Stimulated activated CD8-positive, alpha-beta memory T cell treated with anti-CD3 and anti-CD28 coated beads, Interleukin-2, amount 100 ng/mL, for 48 hours (primary cell): ENCODE measurements at regions not wholly inside any gene's neighbourhood (a gene's known extent, or its start where the extent isn't known, plus 50 kb on each side); places are given as distances from the start of the nearest gene placed in this dataset.
"Not testable (repeated sequence)": the region's sequence is repeated elsewhere in the genome, so short reads cannot be mapped to it uniquely, and the experiment has no call there.

Experiments
- DNase-seq, 2 donors: peaks; one replicate each; pipeline ENCODE4 v3.0.0-alpha.2; 2020; ENCODE audit warnings: low read depth in 2 of 2

DNA sequence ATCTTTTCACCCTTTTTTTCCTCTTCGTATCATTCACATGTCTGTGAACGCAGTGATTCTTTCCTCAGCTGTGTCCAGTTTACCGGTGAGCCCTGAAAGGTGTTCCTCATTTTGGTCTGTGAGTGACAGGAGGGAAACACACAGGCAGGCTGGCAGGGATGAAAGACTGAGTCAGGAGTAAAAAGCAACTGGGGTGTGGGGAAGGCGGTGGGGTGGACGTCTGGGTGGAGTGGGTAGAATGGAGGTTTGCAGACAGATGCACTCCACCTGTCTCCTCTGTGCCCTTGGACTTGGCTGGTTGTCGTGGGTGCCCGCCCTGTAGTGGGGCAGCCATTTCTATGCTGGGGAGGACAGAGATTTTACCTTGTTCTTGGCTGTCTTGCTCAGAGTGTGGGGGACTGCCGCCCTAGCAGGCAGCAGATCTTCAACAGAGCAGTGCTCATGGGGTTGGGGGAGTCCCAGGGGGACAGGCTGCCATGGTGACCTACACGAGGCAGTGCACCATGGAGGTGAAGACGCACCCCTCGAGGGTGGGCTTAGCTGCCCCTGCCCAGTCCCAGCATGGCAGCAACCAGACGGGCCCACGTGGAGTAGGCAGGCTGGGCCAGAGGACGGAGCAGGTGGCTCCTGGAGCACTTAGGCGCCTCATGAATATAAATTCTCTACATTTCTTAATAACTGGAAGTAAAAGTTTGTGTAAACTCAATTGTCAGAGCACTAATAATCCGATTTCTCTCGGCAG is 603.7 kb downstream of the TBC1D22A start:
- no peak for DNase-seq

DNA sequence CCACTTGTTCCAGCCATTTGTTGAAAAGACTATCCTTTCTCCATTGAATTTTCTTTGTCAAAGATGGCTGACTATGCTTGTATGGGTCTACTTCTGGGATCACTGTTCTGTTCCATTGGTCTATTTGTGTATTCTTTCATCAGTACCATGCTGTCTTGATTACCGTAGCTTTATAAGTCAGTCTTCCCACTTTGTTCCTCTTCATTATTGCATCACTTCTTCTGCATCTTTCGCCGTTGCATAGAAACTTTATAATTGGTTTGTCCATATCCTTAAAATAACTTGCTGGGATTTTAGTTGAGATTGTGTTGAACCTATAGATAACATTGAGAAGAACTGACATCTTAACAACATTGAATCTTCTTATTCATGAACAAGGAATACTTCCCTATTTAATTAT is 598.8 kb downstream of the TBC1D22A start:
- no peak for DNase-seq

DNA sequence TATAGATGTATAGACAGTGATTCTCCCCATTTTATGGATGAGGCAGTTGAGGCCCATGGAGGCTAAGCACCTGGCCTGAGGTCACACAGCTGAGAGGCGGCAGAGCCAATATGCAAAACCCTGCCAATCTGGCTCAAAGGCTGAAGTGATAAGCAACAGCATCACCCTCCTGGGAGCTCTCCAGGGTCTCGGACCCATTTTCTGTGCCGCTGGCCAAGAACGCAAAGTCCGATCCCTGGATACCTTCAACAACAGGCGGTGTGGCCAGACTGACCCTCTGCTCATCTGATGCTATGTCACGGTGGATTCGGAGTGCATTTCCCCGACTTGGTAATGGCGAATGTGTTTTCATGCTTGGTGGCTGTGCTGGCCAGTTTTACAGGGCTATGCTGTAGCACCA is 595.0 kb downstream of the TBC1D22A start:
- no peak for DNase-seq

DNA sequence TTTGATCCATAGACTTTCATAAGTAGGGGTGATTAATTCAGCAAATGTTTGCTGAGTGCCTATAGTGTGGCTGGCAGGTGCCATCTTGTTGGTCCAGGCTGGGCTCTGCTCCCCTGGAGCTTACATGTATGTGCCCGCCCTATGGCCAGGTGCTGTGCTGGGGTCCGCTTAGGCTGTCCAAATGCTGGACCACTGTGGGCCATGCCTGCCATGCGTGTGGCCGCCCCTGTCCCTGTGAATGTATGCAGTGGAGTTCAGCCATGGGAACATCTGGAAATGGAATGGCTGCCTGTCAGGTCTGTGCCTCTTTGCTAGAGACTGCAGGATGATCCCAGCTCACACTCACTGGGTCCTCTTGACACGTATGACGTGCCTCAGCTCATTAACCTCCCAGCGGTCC is 594.6 kb downstream of the TBC1D22A start:
- DNase-seq = no peak

DNA sequence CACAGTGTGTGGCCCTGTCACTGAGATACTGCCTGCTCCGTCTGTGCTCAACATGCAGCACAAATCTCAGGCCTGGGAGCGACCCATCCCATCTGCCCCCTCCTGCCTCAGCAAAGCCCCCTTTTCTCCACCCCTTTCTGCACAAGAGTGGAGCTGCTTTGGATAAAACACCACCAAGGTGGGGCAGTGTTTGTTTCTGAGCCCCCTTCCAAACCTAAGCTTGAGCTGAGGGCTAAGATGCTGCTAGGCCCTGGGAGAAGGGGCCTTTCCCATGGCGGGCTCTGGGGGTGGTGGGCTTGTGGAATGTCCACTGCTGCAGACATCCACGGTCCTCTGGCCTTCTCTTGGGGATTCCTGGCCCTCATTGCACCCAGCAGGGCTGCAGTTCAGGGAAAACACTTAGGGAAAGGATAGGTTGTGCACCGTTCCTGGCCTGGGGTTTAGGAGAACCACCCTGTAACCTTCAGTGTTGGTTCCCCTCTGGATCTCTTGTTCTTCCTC is 594.1 kb downstream of the TBC1D22A start:
- DNase-seq = no peak

DNA sequence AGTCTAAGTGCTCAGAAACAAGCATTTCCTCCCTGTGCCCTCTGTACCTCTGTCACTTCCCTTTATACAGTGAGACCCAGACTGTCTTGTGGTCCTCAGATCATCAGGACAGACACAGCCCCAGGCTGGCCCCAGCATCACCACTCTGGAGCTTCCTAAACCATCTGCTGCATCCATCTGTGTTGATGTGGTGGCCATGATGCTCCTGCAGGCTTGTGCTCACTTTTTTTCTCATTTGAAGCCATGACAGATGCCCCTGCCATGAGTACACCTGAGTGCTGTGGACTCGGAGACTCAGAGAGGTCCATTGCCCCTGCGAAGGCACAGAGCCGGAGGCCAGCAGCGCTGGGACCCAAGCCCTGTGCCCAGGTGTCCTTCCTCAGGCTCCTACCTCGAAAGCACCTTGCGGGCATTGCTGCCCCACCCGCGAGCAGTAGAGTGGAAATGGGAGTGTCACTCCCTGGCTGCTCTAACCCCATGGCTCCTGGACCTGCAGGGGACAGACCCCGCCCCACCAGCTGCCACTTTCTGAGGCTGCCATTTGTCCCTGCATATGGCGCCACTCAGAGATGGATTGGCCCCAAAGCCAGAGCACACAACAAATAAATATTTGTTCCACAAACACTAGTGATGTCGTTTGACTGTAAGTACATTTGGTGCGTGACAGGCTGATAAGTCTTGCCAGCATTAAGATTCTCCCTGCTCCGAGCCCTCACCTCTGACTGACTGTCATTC is 593.5 kb downstream of the TBC1D22A start:
- DNase-seq = no peak

DNA sequence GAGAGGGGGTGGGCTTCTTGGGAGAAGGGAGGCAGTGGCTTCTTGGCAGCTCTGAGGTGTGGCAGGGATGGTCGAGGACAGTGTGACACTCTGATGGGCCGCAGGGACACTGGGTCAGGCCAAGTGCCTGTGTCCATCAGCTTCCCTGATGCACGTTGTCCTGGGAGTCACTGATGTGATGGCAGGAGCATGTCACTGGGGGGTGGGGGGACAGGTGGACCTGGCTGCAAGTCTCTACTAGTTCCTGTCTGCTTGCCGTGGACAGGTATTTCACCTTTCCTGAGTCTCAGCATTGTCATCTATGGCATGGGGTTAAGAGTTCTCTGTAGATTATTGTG is 592.9 kb downstream of the TBC1D22A start:
- DNase-seq = no peak

DNA sequence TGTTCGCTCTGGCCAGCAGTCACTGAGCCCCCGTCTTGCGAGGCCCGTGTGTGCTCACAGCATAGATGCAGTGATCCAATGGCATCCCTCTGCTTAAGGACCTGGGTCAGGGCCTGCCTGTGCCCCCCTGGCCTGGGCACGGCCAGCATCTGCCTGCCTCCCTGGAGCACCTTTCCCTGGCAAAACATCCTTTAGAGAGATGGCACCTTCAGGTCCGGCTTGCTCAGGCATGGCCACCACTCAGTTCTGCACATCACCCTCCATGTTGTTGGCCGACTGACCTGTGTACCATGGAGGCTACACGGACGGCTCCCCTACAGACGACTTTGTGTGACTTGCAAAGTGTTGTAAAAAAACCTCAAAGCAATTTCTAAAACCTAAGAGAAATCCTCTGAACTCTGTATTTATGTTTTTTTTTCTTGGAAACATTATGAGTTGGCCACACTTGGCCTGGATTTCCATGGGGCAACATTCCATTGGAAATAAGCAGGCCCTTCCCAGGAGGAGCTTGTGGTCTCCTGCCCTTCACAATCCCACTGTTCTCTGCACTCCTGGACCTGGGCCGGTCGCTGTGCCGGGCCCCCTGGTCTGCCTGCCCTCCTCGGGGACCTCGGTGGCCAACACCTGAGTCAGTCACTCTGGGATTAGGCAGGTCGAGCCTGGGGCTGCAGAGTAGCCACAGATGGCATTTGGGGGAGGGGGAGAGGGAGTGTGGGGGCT is 592.4 kb downstream of the TBC1D22A start:
- no peak for DNase-seq

DNA sequence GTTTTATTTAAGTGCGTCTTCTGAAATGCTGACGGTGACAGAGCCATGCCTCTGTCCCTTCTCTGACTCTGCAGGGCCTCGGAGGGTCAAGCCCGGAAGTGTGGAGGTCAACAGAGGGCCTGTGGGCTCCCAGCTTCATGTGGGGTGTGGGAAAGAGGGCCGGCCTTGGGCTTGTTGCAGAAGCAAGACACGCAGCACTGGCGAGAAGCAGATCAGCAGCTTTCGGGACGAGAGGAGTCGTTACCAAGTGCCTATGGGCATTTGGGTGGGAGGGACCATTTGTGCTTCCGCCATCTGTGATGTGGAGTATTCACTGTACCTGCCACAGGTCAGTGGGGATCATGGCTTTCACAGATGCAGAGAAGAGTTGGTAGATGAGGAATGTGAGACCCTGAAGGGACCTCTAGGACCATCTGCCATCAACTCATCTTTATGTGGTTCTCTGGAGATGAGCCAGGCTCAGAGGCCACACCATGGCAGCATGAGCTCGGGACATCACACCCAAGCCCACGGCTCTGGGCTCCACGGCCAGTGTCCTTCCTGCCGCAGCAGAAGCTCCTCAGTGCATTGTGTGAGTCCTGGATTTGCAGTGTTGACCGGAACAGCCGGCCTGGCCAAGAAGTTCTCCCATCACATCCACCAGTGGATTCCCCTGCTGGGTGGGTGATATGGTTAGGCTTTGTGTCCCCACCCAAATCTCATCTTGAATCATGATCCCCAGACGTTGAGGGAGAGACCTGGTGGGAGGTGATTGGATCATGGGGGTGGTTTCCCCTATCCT is 590.7 kb downstream of the TBC1D22A start:
- DNase-seq = no peak

DNA sequence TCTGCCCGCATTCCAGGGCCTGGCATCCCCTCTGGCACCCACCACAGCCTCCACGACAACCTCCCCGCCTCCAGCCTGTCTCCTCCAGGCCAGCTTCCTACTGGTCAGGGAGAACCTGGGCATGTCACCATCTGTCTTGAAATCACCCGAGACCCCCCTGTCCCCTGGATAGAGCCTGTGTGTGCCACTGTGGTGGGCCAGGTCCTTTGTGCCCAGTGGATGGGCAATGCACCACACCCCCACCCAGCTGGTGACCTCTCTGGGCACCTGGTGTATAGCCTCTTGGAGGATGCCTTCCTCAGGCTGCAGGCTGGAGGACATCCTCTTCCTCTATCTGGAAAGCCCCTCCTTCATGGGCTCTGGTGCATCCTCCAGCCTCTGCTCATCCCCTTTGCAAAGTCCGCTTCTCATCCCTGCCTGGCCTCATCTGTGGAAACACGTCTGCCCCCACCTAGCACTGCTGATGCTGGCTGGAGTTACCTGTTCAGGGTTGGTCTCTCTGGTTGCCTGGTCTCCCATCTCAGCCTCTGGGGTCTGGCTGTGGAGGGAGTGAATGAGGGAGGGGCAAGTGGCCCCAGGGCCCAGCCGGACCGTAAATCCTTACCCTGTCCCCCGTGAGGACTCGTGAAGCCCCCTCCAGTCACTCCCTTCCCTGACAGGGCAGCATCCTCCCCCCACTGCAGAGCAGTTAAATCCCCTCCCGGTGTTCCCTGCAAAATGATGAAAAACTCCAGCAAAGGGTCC is 589.6 kb downstream of the TBC1D22A start:
- no peak for DNase-seq

DNA sequence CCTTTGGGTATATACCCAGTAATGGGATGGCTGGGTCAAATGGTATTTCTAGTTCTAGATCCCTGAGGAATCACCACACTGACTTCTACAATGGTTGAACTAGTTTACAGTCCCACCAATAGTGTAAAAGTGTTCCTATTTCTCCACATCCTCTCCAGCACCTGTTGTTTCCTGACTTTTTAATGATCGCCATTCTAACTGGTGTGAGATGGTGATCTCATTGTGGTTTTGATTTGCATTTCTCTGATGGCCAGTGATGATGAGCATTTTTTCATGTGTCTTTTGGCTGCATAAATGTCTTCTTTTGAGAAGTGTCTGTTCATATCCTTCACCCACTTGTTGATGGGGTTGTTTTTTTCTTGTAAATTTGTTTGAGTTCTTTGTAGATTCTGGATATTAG is 583.8 kb downstream of the TBC1D22A start:
- DNase-seq = not testable (repeated sequence)

DNA sequence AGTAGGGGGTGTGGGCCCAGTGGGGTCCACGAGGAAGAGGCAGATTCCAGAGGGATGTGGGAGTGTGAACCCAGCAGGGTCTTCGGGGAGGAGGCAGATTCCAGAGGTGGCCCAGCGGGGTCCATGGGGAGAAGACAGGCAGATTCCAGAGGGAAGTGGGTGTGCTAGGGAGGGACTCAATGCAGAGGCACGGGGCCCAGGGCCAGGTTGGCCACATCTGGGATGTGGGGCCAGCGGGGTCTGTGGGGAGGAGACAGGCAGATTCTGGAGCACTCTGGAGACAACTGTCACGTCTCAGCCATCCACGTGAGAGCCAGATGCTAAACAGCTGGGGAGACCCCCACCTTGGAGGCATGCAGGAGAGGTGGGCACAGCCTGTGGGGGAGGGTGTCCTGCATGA is 582.6 kb downstream of the TBC1D22A start:
- no peak for DNase-seq

DNA sequence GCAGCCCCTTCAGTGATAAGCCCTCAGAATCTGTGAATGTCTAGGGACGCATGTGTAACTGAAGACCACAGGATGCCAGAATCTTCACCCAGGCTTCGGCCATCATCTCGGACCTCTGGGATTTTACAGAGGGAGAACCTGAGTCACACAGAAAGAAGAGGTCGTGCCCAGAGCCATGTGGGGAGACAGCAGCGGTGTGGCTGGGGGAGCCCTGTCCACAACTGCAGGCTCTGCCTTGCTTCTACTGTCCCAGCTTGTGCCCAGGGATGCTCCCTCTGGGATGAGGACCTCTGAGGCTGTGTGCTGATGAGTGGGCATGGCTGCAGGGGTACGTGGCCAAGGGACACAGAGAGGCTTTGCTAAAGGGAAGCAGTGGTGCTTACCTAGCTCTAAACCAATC is 582.0 kb downstream of the TBC1D22A start:
- no peak for DNase-seq

DNA sequence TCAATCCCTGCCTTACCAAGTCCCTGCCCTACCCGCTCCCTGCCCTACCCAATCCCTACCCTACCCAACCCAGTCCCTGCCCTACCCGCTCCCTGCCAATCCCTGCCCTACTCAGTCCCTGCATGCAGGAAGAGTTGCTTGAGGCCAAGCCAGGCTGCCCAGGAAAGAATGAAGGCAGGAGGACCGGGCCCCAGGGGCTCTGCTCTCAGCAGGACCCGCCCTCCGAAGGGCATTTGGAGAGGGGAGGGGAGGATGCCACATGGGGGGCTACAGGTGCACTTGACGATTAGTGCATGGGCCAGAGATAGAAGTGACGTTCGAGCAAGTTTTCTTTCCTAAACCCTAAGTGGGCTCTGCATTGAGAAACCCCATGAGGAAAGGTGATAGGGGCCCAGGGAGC is 581.2 kb downstream of the TBC1D22A start:
- no peak for DNase-seq

DNA sequence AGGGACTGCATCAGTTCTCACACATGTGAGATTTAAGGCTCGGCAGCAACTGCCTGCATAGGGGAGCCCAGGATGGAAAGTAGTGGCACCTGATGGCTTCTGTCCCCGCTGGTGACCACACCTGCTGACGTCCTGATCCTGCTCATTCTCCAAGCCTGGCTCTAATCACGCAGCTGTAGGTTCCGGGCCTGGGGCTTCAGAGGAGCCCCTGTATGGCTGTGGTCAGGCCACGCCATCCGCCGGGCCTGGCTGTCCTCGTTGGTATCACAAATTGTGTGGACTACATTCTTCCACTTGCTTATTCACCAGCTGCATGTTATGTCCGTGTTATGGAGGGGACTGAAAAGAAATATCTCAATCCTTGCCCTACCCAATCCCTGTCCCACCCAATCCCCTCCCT is 580.0 kb downstream of the TBC1D22A start:
- no peak for DNase-seq

DNA sequence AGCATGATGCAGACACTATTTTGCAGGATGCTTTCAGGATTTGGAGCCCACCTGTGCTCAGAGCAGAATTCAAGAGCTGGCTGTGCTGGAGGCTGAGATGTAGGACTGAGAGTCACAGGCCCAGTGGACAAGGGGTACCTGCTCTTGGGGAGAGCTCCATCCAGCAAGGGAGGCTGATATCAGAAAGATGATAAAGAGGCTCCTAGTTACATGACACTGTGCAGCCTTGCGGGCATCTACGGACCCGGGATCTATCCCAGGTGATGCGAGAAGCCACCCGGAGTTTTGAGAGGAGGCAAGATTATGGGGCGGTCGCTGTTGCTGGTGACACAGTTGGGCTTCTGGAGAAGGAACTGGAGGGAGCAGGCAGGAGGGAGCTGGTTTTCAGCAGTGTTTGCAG is 579.0 kb downstream of the TBC1D22A start:
- no peak for DNase-seq

DNA sequence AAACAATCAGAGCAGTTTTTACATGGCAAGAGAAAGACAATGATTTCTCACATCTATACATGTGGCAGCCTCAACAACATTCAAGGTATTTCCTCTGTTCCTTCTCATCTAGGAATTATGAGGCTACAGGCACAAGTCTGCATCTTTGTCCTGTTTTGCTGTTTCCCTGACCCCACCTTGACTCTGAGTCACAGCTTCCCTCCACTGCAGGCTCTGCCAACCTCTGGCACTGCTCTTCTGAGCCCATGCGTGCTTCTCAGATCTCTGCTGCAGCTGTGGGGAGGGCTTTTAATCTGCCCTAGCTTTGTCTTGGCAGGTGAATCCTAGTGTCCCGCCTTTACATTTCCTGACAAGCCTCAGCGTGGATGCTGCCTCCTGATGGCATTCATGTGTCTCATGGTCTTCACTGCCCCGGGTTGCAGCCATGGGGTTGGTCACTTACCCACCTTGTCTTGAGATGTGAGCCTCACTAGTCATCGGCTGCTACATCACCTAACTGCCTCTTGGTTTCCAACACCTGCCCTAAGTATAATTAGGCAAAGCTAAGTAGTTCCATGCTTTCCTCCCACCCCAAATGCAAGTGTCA is 578.5 kb downstream of the TBC1D22A start:
- DNase-seq = no peak

DNA sequence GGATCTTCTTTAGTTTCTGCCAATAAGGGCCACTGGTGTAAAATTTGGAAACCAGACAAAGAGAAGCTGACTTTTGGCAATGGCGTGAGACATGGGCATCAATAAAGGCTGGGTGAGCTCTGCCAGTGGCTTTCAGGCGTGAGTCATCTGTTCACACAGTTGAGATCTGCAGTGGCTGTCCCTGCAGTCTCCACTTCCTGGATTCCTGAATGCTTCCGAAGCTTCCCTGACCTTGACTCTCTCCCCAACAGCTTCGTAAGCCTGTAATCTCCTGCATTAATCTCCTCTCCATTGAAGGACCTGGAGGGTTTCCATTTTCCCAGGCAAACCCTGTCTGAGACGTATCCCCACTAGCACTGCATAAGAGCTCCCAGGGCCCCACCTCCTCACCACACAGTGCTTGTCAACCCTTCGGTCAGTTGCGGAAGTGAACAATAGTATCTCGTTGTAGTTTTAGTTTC is 574.7 kb downstream of the TBC1D22A start:
- no peak for DNase-seq

DNA sequence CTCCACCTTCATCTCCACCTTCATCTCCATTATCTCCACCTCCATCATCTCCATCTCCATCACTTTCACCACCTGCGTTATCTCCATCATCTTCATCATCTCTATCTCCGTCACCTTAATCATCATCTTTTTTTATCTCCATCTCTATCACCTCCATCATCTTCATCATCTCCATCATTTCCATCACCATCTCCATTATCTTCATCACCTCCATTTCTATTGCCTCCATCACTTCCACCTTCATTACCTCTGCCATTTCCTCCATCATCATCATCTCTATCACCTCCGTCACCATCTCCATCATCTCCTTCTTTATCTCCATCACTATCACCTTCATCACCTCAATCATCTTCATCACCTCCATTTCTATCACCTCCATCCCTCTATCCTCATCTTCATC is 573.5 kb downstream of the TBC1D22A start:
- DNase-seq = no peak

DNA sequence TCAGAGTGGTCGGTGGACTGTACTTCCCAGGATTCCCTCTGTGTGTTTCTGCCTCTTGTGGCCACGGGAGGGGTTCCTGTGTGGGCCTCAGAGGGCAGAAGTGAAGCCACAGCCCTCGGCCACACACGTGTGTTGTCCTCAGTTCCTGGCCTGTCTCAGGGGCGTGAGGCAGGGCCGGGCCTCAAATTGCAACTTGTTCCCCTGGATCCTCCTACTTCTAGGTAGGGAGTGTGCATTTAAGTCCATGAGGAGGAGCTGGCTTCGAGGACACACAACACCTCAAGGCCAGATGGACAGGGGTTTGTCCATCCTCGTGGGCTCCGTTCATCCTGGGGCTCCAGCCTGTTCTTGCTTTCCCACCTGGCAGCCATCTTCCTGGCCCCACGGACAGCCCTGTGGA is 573.0 kb downstream of the TBC1D22A start:
- no peak for DNase-seq

DNA sequence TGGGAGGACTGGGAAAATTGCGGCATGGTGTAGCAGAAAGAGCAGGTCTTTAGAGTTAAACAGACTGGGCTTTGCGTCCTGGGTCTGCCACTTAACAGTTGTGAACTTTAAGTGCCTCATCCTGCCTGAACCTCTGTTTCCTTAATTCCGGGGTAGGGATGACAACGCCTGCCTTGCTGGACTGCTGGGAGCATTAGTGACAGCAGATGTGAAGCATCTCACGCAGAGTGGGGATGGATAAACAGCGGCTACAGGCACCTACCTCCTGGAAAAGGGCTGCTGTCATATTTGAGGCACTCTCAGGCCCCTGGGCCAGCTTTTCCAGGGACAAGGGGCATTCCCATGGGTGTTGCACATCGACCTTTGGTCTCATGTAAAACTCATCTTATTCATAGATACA is 572.2 kb downstream of the TBC1D22A start:
- DNase-seq = no peak
